ENCODE measurements at regions not wholly inside any gene's neighbourhood (a gene's known extent, or its start where the extent isn't known, plus 50 kb on each side); places are given as distances from the start of the nearest gene placed in this dataset.

DNA sequence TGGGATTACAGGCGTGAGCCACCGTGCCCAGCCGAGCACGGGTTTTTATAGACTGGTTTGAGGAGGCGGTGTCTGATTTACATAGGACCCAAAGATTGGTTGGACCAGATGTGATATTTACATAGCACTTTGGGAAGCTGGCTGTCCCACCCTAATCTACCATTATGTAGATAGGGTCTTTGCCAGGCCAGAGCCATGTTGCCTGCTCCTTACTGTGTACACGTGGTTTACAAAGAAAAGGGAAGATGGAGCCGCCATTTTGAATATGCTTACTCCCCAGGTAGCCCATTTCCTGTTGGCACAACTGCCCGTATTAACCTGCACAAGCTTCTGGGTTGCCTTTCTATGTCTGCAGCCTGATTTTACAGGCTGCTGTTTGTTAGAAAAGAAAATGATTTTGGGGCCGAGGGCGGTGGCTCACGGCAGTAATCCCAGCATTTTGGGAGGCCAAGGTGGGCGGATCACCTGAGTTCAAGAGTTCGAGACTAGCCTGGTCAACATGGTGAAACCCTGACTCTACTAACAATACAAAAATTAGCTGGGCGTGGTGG lies 89.9 kb upstream of the EEF2KMT start:
- TF ChIP-seq, protein P1, sequence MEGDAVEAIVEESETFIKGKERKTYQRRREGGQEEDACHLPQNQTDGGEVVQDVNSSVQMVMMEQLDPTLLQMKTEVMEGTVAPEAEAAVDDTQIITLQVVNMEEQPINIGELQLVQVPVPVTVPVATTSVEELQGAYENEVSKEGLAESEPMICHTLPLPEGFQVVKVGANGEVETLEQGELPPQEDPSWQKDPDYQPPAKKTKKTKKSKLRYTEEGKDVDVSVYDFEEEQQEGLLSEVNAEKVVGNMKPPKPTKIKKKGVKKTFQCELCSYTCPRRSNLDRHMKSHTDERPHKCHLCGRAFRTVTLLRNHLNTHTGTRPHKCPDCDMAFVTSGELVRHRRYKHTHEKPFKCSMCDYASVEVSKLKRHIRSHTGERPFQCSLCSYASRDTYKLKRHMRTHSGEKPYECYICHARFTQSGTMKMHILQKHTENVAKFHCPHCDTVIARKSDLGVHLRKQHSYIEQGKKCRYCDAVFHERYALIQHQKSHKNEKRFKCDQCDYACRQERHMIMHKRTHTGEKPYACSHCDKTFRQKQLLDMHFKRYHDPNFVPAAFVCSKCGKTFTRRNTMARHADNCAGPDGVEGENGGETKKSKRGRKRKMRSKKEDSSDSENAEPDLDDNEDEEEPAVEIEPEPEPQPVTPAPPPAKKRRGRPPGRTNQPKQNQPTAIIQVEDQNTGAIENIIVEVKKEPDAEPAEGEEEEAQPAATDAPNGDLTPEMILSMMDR (optimal IDR thresholded peaks at IDR 0.05 in 1 of 3, IDR thresholded peaks at IDR 0.05 in 1 of 3, conservative IDR thresholded peaks at IDR 0.05 in 1 of 3; ENCODE audit: extremely low read depth in 1 of 3, insufficient read depth in 2 of 3, low read length in 3 of 3) = no peak
- no peak for TF ChIP-seq EZH2 (IDR thresholded peaks at IDR 0.05; ENCODE audit: low read length)

Measured in keratinocyte (primary cell).